GM19468 (cell line): ENCODE measurements at regions not wholly inside any gene's neighbourhood (a gene's known extent, or its start where the extent isn't known, plus 50 kb on each side); places are given as distances from the start of the nearest gene placed in this dataset.

Experiments used
- ATAC-seq: cut with Tn5 transposase; IDR thresholded peaks from one replicate; pipeline ENCODE4 v1.9.1; 2021; ENCODE audit warnings: mild to moderate bottlenecking, moderate library complexity, moderate number of reproducible peaks; ENCODE audit not compliant: unreplicated experiment; ENCODE audit errors: extremely low read depth

GRCh38 chr13:103839460-103839859 lies 773.2 kb upstream of the SLC10A2 start:
- no peak for ATAC-seq

- ATAC-seq, result no peak
These were observed 768.8 kb upstream of the SLC10A2 start for GRCh38 chr13:103835052-103835451.

DNA sequence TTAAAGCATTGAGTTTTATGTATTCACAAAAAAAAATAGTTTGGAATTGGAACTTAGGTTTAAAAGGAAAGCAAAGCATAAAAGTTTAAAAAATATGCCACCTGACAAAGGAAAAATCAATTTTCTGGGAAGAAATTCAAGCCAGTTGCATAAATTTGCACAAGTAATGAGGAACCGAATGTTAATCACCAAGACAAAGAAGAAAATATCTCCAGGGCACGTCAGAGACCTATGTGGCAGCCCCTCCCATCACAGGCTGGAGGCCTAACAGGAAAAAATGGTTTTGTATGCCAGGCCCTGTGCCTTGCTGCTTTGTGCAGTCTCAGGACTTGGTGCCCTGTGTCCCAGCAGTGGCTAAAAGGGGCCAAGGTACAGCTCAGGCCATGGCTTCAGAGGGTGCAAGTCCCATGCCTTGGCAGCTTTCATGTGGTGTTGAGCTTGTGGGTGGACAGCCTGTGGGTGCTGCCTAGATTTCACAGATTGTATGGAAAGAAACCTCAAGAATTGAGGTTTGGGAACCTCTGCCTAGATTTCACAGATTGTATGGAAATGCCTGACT lies 767.2 kb upstream of the SLC10A2 start:
- no peak for ATAC-seq

GRCh38 chr13:103815619-103816018 lies 749.4 kb upstream of the SLC10A2 start:
- ATAC-seq, result no peak

GRCh38 chr13:103812971-103813370 lies 746.8 kb upstream of the SLC10A2 start:
- ATAC-seq, result no peak

DNA sequence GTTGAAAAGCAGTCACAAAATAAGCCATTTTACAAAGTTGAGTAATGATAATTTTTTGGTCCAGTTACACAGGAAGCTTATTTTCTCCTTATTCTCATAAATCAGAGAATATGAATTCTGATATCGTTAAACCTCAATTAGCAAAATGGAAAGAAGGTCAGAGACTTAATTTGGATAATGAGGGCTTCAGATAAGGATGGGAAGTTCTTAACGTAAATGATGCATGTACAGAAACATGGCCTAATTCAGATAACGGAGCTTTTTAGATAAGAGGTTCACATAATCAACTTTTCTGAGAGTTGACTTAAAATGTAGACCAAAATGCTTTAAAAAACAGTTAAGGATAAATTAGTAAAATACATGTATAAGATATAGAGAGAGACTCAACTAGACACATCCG lies 746.3 kb upstream of the SLC10A2 start:
- ATAC-seq, result no peak

DNA sequence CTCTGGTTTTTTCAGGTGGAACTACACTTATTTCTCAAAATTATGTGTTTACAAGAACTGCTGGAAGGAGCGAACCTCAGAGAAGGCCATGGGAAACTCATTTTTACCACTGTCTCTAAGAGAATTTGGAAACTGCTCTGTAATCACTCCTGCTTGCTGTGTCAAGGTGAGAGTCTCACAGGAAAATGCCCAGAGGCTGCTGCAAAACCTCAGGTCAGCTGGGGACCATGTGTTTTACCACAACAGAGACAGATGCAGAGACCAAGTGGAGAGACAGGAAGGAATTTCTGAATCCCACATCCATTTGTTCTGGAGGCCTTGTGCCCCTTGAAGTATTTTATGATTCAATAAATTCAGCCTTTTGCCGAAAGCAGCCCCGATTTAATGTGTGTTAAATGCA lies 743.8 kb upstream of the SLC10A2 start:
- no peak for ATAC-seq

- ATAC-seq, result no peak
These were observed 739.6 kb upstream of the SLC10A2 start for GRCh38 chr13:103805771-103806170.

DNA sequence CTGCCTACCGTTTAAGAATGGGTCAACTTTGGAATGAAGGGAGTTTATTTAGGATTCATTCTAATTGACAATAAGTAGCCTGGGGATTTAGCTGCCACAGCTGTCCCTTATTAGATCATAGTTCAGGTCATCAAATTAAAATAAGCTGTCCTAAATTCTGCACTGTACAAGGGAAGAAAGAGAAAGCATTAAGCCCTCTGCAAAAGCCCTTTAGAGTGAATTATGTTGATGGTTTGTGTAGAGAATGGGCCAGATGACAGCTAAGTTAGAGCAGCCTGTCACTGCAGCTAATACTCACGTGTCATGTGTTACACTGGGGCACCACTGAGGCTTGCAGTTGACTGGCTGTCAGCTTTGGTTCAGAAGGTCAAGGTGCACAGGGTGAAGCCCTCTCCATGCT lies 737.1 kb upstream of the SLC10A2 start:
- no peak for ATAC-seq

GRCh38 chr13:103799028-103799427 lies 732.8 kb upstream of the SLC10A2 start:
- ATAC-seq, result no peak

DNA sequence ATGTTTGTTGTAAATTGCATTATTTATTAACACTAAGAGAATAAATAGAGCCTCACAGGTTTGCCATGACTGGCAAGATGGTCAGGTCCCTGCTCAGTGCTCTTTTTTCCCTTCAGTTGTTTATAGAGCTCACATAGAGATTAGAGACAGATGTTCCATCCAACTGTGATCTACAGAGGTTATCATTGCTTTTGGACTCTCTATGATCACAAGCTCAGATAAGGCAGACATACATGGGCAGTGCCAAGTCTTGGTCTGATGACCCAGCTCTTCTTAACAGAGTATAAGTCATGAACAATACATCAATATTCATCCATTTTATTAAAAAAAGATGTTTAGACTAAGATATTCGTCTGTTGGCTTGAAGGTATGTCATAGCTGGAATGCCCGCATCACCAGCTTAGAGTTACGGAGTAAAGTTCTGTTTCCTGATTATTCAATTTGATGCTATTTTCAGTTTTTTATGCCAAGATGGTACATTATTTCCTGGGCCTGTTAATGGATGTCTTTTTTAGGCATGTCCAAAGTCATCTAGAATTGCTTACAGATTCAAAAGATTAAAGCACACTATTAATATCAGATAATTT lies 729.8 kb upstream of the SLC10A2 start:
- ATAC-seq, result no peak

DNA sequence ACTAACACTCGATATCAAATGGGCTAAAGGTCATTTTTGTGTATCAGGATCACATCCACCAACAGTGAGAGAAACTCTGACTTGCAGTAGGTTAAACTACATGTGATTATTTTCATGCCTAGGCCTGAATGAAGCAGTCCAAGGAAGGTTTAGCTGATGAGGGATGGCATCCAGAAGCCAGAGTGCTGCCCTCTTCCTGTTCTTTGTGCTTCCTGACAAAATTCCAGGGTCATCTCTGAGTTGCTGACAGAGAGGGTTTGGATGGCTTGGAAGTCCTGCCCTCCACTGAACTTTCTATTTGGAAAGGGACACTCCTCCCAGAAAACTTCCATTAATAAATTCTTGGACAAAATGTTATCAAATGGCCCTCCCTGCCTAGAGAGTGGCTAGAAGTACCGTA lies 728.3 kb upstream of the SLC10A2 start:
- no peak for ATAC-seq

- no peak for ATAC-seq
These were observed 721.9 kb upstream of the SLC10A2 start for GRCh38 chr13:103788061-103788652.

GRCh38 chr13:103772576-103772975 lies 706.4 kb upstream of the SLC10A2 start:
- ATAC-seq, result no peak

DNA sequence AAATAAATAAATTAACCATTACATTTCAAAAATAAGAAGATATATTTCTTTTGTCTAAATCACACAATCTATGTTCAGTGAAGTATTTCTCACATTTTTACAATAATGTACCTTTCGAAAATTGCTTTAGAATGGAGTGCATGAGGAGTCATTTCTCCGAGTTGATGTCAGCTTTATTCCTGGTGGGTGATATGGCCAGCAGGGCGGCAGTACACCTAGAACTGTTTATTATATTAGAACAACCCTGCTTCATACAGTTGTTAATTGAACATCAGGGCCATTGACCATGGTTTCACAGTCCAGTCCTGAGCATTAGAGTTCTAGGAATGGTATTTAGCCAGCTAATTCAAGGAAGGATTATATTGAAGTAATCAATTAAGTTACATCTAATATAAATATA lies 696.3 kb upstream of the SLC10A2 start:
- ATAC-seq, result no peak

GRCh38 chr13:103759361-103759760 lies 693.1 kb upstream of the SLC10A2 start:
- no peak for ATAC-seq

GRCh38 chr13:103758222-103758621 lies 692.0 kb upstream of the SLC10A2 start:
- ATAC-seq, result no peak

DNA sequence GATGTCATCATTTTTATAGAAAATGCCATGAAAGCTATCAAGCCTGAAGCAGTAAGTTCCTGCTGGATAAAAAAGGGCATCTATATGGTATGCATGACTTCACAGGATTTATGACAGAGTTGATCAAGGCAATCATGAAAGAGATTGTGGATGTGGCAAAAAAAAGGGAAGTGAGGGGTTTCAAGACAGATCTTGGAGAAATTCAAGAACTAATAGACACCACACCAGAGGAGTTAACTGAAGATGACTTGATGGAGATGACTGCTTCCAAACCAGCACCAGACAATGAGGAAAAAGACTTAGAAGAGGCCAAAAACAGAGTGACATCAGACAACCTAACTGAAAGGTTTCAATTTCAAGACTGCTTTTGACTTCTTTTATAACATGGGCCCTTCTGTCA lies 691.1 kb upstream of the SLC10A2 start:
- no peak for ATAC-seq

DNA sequence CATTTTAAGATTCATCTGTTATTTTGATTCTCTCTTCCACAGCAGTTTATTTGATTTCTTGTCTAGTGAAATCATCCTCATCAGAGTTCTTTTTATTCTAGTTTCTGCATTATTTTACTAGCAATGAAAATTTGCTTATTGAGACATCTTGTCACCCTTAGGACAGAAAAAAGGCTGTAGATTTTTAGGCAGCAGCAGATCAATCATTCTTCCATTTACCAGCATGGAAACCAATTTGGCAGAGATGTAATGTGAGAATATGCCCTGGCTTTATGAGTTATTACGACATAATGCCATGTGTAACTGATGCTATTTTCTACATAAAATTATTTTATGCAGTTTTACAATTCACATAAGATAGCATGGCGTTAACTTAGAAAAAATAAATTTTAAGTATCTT lies 688.6 kb upstream of the SLC10A2 start:
- ATAC-seq, result no peak

GRCh38 chr13:103734837-103735236 lies 668.6 kb upstream of the SLC10A2 start:
- no peak for ATAC-seq

DNA sequence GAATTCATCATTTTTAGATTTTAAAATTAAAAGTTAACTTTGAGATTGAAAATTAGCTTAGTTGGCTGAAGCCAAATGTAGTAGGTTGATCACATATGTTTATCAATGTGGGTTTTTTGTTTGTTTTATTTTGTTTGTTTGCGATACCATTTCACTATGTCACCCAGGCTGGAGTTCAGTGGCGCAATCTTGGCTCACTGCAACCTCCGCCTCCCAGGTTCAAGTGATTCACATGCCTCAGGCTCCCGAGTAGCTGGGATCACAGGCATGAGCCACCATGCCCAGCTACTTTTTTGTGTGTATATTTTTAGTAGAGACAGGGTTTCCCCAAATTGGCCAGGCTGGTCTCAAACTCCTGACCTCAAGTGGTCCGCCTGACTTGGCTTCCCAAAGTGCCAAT lies 665.7 kb upstream of the SLC10A2 start:
- no peak for ATAC-seq

- ATAC-seq, result no peak
These were observed 664.2 kb upstream of the SLC10A2 start for GRCh38 chr13:103730407-103730806.
